GM18520 (cell line): ENCODE measurements at regions not wholly inside any gene's neighbourhood (a gene's known extent, or its start where the extent isn't known, plus 50 kb on each side); places are given as distances from the start of the nearest gene placed in this dataset.
A peak's percentile ranks its signal among the peaks of the same experiment; 100 is the strongest.
"Not testable (repeated sequence)": the region's sequence is repeated elsewhere in the genome, so short reads cannot be mapped to it uniquely, and the experiment has no call there.

Experiments used
- ATAC-seq: cut with Tn5 transposase; IDR thresholded peaks from one replicate; pipeline ENCODE4 v1.9.1; 2021; ENCODE audit not compliant: unreplicated experiment

DNA sequence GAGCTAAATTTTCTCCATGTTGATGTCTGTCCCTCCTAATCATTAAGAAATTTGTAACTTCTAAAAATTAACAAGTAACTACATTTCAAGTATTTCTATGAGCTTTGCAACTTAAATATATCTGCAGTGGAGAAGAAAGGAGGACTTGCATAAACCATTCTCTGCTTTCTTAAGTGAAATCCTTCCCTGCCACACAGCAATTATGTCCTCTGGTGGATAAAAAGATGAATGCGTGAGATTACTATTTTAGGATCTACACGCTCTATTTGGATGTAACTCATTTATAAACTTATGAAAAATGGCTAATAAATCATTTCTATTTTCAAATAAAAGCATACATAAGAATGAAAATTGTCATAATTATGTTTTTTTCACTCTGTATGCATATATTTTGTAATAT, 338.0 kb upstream of the PTCHD4 start:
- no peak for ATAC-seq

DNA sequence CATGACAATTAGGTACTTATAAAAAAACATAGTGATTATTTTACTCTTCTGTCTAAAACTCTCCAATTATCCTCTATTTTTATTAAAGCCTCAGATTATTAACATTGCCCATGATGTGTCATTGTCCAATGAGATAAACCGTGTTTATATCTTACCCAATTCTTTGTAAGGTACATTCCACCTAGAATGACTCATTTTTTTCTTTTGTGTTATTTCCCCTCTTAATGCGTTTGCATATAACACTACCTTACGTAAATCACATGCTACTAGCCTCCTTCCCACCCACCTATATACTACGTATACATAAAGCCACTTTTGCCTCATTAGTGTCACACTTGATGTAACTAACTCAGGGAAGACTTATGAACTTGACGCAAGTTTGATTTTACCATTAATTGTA, 336.3 kb upstream of the PTCHD4 start:
- ATAC-seq = no peak

DNA sequence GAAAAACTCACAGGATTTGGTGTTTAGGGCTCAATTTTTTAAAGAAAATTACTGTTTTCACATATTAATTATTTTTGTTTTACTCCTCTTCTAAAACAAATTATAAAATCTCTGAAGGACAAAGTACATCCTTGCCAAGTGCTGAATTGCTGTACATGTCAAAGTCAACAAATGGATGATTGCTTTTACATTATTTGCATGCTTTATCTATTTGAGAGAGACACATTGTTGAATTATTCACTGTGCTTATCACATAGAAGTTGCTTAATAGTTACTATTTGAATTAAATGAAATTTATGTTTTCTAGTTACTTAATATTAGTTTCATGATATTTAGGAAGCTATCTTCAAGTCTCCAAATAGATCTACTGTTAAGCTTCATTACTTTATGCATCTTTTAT, 318.6 kb upstream of the PTCHD4 start:
- ATAC-seq = no peak

DNA sequence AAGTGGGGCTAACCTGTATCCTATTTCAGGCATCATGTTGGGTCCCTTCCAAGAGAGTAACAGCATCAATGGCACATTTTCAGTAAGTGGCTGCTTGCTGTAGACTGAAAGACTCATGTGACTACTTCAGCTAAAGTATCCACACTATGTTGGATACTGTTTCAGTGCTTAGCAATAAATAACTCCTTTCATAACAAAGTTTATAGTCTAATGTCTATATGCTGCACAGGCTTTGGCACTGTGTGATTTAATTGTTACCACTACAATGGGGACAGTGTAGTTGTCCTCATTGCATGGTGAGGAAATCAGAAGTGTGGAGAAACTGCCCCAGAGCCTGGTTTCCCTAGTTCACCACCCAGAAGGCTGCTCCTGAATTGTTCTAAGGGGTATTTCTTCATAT, 318.0 kb upstream of the PTCHD4 start:
- ATAC-seq = no peak

DNA sequence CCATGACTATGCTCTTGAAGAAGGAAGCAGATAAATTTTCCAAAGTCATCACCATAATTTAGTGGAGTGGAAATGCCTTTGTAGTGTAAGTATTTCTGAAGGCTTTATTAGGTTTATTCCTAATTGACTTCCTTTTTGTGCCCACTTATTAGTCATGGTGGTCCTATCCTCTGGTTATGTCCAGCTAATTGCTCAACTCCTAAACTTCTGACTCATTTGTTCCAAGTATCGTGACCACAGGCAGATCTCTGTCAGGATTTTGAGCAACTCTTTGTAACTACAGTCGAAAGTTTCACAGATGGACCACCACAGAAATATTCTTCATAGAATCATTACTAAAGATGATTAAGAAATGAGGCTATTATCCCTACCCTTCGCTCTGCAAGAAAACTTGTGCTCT, 315.6 kb upstream of the PTCHD4 start:
- ATAC-seq = no peak

DNA sequence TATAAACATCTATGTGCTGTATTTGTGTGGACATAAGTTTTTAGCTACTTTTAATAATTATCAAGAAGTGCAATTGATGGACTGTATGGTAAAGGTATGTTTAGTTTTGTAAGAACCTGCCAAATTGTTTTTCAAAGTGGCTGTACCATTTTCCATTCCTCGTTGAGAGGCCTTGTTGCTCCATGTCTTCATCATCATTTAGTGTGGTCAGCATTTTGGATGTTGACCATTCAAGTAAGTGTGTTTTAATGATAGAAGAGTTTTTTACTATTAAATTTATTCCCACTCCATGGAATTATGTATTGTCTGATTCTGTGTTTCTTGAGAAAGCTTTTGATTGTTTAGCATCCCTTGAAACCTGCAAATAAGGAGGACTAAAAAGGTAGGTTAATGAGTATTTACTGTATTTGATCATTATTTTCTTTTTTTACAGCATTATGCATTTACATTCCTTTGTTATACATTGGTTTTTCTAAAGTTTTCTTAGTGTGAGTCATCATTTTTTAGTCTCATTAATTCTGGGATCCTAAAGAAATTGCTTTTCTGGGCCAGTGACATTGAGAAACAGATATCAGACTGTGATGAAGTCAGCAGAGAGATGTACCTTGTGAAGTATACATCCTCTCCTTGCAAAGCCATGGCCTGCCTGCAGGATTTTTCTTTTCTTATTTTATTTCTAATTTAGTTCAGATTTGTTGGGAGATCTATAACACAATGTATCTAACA, 312.8 kb upstream of the PTCHD4 start:
- no peak for ATAC-seq

DNA sequence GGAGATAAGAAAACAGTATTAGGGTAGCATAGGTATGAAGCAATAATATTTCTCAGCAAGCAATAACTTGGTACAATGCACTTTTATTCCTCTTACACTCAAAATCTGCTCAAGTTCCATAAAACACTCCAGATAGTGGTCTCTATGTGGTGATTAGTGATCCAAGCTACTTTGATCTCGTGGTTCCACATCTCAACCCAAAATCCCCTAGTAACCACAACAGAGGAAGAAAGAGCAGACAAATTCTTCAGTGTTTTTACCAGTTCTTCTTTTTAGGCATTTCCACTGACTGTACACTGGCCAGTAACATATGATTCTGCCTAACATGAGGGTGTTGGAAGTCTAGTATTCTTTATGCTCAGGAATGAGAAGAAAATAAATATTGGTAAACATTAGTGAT, 309.0 kb upstream of the PTCHD4 start:
- no peak for ATAC-seq

DNA sequence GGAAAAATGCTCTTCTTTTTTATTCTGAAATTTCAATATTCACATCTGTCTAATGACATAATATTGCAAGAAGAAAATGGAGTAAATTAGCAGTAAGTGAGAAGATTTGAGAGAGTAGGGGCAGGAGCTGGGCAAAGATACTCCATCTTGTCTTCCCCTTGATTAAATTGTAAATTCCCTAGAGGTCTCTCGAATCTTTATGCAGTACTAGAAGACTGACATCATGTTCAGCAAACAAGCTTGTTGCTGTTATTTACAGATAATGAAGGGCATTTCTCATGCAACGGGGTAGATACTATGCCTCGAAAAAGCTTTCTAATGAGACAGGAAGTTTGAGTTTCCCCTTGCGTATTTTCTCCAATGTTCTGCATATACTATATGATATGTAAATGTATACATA, 306.9 kb upstream of the PTCHD4 start:
- ATAC-seq = no peak

DNA sequence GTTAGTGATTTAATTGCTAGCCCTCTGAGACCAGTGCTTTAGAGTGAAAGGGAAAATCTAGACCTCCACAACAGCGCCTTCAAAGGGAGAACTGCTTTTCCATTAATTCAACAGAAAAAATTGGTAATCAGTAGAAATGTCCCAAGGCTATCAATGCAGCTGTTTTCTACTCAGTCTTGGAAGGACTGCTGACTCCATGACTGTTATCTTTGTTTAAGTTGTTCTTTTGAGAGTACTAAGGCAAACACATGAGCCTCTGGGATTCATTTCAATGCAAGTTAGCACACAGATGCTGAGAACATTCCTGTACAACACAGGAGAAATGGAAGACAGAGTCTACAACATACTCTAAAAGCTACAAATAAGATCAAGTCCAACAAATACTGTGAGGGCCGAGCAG, 301.7 kb upstream of the PTCHD4 start:
- no peak for ATAC-seq

DNA sequence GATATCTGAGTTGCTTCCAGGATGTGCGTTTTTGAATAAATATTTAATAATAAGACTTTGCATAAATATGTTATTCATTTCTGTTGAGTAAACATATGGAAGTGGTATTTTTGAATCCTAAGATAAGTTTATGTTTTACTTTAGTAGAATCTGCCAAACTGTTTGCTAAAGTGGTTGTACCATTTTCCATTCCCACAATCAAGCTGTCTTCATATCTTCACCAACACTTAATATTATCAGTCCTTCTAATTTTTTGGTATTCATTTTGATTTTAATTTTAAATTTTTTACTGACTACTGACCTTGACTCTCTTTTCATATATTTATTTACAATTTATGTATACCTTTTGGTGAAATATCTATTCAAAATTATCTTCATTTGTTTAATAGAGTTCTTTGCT, 293.9 kb upstream of the PTCHD4 start:
- no peak for ATAC-seq

DNA sequence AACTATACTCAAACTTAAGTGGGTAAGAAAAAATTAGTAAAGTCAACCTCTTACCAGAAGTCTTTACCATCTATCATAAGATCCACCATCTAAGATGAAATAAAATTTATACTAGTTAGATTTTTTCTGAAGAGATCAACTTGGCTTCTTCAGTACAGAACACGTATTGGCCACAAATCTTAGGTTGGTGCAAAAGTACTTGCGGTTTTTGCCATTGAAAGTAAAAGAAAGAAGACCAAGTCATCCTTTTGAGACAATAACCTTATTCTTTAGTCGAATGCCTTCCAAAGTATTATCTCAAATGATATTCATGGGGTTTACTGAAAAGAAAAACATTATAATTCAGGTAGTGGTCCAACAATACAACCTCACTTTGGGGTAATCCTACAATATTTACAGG, 292.6 kb upstream of the PTCHD4 start:
- ATAC-seq = no peak

DNA sequence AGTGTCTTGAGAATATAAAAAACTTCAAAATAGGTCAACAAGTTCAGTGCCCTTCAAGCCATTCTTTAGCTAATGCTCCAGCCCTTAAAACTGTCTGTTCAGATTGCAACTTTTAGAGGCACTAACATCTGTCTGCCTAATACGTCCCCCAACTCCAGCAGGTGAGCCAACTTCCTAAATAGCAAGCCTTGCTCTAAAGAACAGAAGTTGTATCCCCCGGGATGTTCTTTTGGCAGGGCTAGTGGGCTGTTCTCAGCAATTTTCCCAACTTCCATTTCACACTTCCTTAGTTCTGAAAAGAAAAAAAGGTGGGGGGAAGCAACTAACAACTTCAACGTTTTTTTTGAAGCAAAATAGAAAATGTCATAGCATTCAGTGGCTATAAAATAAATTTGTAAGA, 290.0 kb upstream of the PTCHD4 start:
- ATAC-seq = no peak

DNA sequence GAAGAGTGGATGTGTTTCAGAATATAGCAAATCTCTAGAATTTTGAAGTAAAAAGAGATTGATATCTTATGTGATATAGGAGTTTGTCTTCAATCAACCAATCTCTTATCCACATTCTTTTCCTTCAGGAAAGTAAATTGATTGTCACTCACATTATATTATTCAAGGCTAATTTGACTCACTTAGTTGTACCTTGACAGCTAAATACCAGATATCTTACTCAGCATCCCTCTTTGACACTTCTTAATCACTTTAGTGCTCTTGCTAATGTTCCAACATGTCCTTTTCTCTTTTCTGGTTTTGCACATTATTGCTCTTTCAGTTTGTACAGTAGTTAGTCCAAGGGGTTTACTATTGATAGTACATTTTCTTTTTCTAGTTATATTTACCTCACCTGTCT, 286.9 kb upstream of the PTCHD4 start:
- ATAC-seq = no peak

DNA sequence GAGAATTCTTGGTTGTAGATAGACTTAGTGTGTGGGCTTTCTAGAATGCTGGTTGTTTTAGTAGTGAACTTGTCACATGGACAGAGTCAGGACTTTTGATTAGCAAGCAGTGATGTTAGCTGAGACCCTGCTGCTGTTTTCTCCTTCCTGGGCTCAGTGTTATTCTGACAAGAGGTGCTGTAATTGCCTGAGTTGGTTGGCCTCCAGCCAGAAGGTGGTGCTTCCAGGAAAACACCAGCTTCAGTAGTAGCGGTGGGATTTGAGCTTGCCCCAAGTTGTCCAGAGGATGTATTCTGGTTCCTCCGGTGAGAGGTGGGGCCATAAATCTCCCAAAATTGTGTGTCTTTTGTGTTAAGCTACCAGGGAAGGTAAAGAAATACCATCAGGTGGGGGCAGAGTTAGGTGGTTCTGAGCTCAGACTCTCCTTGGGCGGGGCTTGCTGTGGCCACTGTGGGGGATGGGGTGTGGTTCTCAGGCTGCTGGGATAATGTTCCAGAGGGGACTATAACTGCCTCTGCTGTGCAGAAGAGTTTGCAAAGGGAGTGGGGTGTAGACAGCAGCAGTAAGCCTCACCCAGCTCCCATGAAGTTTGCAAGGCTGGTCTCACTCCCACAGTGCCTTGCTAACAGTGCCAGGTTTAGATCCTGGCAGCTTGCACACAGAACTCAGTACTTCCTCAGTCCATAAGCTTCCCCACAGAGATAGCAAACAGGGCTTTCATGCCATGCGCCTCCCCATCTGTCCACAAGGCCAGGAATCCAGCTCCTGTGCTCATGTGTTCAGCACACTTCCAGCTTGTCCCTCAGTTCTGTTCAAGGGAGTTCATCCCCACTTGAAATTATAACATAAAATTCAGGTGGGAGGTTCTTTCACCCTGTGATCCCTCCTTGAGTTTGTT, 278.4 kb upstream of the PTCHD4 start:
- no peak for ATAC-seq

DNA sequence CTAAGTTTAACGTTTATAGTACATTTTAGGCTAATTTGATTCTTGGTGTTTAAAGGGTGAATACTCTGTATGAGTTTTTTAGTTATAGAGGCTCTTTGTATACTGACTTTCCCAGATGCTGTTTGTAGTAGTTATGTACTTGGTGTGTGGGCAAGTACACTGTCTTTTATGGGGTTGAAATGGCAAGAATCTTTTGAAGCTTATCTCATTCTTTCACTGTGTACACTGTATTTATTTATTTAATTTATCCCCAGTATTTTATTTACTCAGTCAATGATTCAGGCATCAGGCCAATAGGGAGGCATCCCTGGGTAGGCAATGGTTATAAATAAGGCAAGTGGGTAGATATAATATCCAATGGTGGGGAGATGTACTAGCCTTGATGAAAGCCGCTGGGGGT, 277.0 kb upstream of the PTCHD4 start:
- no peak for ATAC-seq

DNA sequence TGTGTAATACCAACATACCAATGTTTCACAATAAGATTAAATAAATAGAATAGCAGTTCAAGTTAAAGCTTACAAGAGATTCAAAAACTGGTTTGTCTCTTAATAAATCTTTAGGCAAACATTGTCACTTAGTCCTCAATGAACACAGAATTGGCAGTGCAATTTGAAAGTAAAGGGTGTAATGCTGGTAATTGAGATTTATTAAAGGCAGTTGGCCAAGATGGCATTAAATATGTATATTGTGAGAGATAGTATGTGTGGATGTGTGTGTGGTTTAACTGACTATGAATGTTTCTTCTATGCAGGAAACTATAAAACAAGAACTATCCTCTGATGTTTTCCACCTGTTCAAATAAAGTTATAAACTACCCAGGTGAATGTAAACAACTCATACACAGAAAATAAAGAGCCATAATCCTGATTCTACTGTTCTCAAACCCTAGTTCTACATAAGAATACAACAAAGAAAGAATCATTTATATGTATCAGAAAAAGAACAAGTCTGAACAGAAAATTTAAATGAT, 267.9 kb upstream of the PTCHD4 start:
- ATAC-seq = no peak

DNA sequence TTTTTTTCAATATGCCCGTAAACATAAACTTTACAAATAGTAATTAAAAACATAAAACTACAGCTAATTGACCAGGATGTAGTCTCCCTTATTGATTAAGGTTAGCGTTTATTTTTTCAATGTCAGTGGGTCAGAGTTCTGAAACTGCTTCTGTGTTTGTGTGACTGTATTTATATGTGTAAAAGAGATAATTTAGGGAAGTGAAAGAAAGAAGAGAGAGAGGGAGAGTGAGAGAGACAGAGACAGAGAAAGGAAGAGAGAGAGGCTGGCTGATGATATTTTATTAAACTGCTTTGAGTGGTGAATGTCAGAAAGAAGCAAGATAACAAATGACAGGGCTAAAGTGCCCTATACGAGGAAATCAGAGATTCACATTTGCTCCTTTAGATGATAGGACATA, 266.1 kb upstream of the PTCHD4 start:
- ATAC-seq = no peak

DNA sequence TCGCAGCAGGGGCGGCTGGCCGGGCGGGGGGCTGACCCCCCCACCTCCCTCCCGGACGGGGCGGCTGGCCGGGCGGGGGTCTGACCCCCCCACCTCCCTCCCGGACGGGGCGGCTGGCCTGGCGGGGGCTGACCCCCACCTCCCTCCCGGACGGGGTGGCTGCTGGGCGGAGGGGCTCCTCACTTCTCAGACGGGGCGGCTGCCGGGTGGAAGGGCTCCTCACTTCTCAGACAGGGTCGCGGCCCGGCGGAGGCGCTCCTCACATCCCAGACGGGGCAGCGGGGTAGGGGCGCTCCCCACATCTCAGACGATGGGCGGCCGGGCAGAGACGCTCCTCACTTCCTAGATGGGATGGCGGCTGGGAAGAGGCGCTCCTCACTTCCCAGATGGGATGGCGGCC, 260.2 kb upstream of the PTCHD4 start:
- not testable (repeated sequence) for ATAC-seq

DNA sequence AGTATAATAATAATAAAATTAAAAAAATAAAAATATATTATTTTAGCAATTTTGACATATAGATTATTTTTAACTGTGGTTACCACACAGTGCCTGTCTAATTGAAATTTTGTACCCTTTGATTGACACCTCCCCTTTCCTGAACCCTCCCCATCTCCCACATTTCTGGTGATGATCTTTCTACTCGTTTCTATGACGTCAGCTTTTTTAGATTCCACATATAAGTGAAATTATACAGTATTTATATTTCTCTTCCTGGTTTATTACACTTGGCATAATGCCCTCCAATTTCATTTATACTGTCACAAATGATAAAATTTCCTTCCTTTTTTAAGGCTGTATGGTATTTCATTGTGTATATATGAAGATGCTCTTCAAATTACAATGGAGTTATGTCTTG, 258.1 kb upstream of the PTCHD4 start:
- ATAC-seq = no peak

DNA sequence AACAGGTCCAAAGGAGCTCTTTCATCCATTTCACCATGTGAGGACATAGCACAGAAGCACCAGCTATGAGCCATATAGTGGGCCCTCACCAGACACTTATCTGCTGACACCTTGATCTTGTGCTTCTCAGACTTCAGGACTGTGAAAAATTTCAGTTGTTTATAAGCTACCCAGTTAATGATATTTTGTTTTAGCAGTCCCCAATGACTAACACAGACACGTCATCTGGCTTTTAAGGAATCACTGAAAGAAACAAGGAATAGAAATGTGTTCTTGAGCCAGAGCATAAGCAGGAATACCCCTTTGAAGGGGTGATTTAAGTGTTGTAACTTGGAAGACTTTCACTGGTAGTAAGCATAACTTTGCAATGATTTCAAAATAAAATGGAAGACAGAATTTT, 214.7 kb upstream of the PTCHD4 start:
- ATAC-seq = no peak

DNA sequence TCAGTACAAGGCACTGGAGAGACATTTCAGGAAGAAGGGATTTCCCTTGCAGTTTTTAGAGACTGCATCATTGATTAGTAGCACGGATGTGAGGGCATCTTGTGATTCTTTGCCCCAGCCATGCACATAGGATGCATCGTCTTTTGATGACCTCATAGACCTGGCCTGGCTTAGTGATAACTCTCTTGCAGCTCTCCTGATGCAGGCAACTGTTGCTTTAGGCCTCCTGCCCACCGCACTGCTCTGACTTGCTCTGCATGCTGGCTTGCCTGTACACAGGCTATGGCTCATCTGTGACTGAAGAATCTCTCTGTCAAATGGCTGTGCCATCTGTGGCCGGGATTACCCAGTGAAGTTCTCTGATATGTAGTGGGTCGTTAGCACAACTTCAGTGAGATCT, 207.7 kb upstream of the PTCHD4 start:
- no peak for ATAC-seq

DNA sequence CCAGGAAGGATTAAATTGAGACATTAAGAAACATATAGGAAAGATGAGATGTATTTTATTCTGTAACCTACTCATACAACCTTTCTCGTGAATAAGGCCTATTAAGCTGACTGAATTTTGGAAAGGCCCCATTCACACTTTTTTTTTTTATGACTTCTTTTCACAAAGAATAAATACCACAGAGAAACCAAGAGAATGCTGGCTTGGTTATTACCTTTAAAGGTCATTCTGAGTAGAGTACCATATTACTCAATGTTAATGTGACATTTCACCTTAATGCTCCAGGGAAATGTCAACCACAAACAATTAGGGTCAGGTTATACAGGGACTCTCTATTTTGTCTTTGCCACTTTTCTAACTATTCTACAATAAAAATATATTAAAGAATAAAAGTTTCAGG, 204.9 kb upstream of the PTCHD4 start:
- ATAC-seq = peak; percentile 68
